ENCODE measurements at regions not wholly inside any gene's neighbourhood (a gene's known extent, or its start where the extent isn't known, plus 50 kb on each side); places are given as distances from the start of the nearest gene placed in this dataset.
A peak's percentile ranks its signal among the peaks of the same experiment; 100 is the strongest.

DNA sequence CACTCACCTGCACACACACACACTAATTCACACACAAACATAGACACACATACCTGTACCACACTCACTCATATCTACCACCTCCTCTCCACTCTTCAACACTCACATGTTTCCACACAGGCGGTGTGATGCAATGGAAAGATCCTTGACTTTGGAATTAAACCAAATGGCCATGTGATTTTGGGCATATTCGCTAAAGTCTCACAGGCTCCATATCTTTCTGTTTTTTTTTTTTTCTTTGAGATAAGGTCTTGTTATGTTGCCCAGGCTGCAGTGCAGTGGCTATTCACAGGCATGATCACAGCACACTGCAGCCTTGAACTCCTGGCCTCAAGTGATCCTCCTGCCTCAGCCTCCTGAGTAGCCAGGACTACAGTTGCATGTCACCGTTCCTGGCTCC, 91.1 kb upstream of the MEX3C start:
- WGBS (ENCODE audit: insufficient coverage, low coverage, missing lambda C conversion rate): 0% methylated on average over 3 of the region's 3 CpGs
- no peak overlapping the region for H3K27ac ChIP-seq (ENCODE audit: extremely low read depth, low read depth, low read length)
- BruUV-seq (replicated peaks): no TSS peak
- H3K4me3 ChIP-seq: no peak overlapping the region
- H3K36me3 ChIP-seq (ENCODE audit: control insufficient read depth, insufficient read depth, low read length): no peaks in the 10 kb centered on the region
- intact Hi-C loops (cut with micrococcal nuclease): no loop called here
- H3K9ac ChIP-seq (ENCODE audit: insufficient read depth in 1 of 2, low read depth in 2 of 2, low read length in 2 of 2): no peak overlapping the region
- in situ Hi-C loops (cut with MboI): no loop called here
- no peaks in the 10 kb centered on the region for H4K20me1 ChIP-seq (replicated peaks; ENCODE audit: control insufficient read depth, insufficient read depth, low read length)
- TF ChIP-seq FOXJ2 (tag; IDR thresholded peaks at IDR 0.05) (peak; percentile 70; the same call in 1 of the 2 replicates), ASH1L (IDR thresholded peaks at IDR 0.05; ENCODE audit: borderline replicate concordance, low read depth, partially characterized antibody) (no peak), ETV6 (IDR thresholded peaks at IDR 0.05; ENCODE audit: borderline replicate concordance in 1 of 2, low read depth in 2 of 2, low read length in 1 of 2) (no peak), ETV6 (CRISPR knock-in tag; IDR thresholded peaks at IDR 0.05; ENCODE audit: borderline replicate concordance) (no peak)
- TF ChIP-seq, protein P1, sequence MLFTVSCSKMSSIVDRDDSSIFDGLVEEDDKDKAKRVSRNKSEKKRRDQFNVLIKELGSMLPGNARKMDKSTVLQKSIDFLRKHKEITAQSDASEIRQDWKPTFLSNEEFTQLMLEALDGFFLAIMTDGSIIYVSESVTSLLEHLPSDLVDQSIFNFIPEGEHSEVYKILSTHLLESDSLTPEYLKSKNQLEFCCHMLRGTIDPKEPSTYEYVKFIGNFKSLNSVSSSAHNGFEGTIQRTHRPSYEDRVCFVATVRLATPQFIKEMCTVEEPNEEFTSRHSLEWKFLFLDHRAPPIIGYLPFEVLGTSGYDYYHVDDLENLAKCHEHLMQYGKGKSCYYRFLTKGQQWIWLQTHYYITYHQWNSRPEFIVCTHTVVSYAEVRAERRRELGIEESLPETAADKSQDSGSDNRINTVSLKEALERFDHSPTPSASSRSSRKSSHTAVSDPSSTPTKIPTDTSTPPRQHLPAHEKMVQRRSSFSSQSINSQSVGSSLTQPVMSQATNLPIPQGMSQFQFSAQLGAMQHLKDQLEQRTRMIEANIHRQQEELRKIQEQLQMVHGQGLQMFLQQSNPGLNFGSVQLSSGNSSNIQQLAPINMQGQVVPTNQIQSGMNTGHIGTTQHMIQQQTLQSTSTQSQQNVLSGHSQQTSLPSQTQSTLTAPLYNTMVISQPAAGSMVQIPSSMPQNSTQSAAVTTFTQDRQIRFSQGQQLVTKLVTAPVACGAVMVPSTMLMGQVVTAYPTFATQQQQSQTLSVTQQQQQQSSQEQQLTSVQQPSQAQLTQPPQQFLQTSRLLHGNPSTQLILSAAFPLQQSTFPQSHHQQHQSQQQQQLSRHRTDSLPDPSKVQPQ (CRISPR knock-in tag; IDR thresholded peaks at IDR 0.05; ENCODE audit: borderline replicate concordance): no peak
- no peaks in the 10 kb centered on the region for H3K9me1 ChIP-seq (ENCODE audit: control insufficient read depth, insufficient read depth, low read length)
- ChIA-PET CTCF (ENCODE audit: low intra/inter-chr PET ratio) (no interaction called here), POLR2A (no interaction called here)
- DNase-seq (ENCODE audit: extremely low read depth in 1 of 4, low spot score in 3 of 4) (no peak), FAIRE-seq (no peak), ATAC-seq (no peak)
- no peaks in the 10 kb centered on the region for H3K79me2 ChIP-seq (ENCODE audit: control insufficient read depth, insufficient read depth, low read length)
- H3K27me3 ChIP-seq (ENCODE audit: control insufficient read depth in 2 of 2, insufficient read depth in 2 of 2, low read length in 2 of 2): no peaks in the 10 kb centered on the region; a peak in 1 of 5 replicates
- no peaks in the 10 kb centered on the region for H3K9me3 ChIP-seq (replicated peaks; ENCODE audit: control insufficient read depth, insufficient read depth, low read depth, low read length)
- no peak overlapping the region for H3K4me2 ChIP-seq (ENCODE audit: insufficient read depth, low read length)
- no peak overlapping the region for H2AFZ ChIP-seq (ENCODE audit: low read depth, low read length)
- no peaks in the 10 kb centered on the region for H3K4me1 ChIP-seq (replicated peaks in 1 of 2; ENCODE audit: control insufficient read depth in 2 of 2, insufficient read depth in 2 of 2, low read length in 2 of 2)

All from K562 (cell line).